GM13976 (cell line): ENCODE measurements at regions not wholly inside any gene's neighbourhood (a gene's known extent, or its start where the extent isn't known, plus 50 kb on each side); places are given as distances from the start of the nearest gene placed in this dataset.

Experiments used
- DNase-seq: peaks from one replicate; pipeline ENCODE4 v3.0.0; 2012; ENCODE audit warnings: low spot score
- in situ Hi-C: fragments of 300-500 bp; cut with MboI; formaldehyde crosslinking; loops from one replicate; pipeline ENCODE4 v1.12.0; 2022; ENCODE audit warnings: low sequenced_read_pairs, mixed read lengths, inconsistent platforms; ENCODE audit not compliant: unreplicated experiment
- TF ChIP-seq, protein P1 (sequence below): IDR thresholded peaks from 2 replicates; pipeline ENCODE4 v1.5.1; 2012; ENCODE audit warnings: borderline replicate concordance, mild to moderate bottlenecking; ENCODE audit not compliant: insufficient read depth; ENCODE audit errors: extremely low read depth, missing control alignments, control extremely low read depth

DNA sequence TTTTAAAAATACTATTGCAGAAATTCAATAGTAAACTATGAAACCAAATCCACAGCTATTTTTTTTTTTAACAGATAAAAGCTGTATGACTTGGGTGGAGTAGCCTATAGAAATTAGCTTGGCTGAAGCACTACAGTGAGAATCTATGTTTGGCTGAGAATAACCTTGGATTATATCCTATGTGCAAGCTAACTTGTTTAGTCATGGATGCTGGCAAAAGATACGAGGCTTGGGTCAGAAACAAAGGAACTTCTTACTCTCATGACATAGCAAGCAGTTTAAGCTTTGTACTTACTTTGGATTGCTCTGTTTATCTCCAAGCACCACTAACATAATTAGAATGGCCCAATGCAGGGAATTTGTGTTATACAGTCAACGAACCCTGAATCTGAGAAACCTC is 119.2 kb upstream of the GRID2 start:
- in situ Hi-C loops, result no loop called here

DNA sequence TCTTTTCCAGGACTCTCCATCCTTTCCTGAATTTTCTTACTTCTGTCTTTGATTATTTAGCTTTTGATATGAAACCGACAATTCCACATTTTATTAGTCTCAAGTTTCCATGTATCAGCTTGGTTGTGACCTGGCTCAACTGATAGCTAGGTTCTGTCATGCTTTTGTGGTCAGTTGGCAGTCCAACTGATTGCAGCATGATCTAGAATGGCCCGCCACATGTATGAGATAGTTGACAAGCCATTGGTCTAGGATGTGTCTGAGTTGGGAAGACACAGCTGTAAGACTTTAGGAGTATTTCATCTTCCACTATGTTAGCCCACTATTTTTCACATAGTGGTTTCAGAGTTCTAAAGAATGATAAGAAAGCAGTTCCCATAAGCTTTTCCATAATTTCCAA is 117.5 kb upstream of the GRID2 start:
- no peak for DNase-seq
- TF ChIP-seq, protein P1, sequence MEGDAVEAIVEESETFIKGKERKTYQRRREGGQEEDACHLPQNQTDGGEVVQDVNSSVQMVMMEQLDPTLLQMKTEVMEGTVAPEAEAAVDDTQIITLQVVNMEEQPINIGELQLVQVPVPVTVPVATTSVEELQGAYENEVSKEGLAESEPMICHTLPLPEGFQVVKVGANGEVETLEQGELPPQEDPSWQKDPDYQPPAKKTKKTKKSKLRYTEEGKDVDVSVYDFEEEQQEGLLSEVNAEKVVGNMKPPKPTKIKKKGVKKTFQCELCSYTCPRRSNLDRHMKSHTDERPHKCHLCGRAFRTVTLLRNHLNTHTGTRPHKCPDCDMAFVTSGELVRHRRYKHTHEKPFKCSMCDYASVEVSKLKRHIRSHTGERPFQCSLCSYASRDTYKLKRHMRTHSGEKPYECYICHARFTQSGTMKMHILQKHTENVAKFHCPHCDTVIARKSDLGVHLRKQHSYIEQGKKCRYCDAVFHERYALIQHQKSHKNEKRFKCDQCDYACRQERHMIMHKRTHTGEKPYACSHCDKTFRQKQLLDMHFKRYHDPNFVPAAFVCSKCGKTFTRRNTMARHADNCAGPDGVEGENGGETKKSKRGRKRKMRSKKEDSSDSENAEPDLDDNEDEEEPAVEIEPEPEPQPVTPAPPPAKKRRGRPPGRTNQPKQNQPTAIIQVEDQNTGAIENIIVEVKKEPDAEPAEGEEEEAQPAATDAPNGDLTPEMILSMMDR, result no peak
- in situ Hi-C loops, result no loop called here

More for the DNA sequence above, 119.2 kb upstream of the GRID2 start:
- no peak for DNase-seq
- TF ChIP-seq, protein P1, result no peak

DNA sequence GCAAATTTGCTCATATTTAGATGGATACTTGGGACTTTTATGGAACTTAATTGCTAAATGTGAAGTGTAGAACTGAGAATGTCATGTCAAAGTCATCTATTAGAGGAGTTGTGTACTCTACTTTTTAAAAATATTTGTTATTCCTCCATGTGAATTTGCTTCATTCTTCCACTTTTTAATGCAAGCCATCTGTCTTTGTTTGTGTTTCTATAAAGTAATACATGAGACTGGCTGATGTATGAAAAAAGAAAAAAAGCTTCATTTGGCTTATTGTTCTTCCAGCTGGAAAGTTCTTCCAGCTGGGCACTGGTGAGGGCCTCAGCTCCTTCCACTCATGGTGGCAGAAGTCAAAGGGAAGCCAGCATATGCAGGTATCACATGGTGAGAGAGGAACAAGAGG is 114.6 kb upstream of the GRID2 start:
- TF ChIP-seq, protein P1, result no peak
- DNase-seq, result no peak
- in situ Hi-C loops, result no loop called here

DNA sequence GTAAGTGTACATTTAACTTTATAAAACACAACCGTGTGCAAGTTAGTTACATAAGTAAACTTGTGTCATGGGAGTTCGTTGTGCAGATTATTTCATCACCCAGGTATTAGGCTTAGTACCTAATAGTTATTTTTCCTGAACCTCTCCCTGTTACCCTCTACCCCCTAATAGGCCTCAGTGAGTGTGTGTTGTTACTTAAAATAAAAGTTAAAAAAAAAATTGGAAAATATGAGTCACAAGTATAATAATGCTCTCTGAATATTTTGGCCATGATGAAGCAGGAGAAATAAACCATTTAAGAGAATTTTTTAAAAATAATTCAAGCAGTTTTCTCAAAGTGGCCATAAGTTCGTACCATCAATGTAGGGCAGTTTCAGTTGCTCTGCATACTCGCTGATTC is 105.1 kb upstream of the GRID2 start:
- TF ChIP-seq, protein P1, result no peak
- no peak for DNase-seq
- in situ Hi-C loops, result no loop called here

DNA sequence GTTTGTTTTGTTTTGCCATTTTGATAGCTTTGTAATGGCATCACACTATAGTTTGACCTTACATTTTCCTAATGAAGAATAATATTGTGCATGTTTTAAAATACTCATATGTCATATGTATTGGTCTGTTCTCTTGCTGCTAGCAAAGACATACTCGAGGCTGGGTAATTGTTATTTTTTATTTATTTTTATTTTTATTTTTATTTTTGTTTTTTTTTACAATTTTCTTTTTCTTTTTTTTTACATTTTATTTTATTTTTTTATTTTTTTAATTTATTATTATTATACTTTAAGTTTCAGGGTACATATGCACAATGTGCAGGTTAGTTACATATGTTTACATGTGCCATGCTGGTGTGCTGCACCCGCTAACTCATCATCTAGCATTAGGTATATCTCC is 104.6 kb upstream of the GRID2 start:
- TF ChIP-seq, protein P1, result no peak
- no peak for DNase-seq
- in situ Hi-C loops, result no loop called here

DNA sequence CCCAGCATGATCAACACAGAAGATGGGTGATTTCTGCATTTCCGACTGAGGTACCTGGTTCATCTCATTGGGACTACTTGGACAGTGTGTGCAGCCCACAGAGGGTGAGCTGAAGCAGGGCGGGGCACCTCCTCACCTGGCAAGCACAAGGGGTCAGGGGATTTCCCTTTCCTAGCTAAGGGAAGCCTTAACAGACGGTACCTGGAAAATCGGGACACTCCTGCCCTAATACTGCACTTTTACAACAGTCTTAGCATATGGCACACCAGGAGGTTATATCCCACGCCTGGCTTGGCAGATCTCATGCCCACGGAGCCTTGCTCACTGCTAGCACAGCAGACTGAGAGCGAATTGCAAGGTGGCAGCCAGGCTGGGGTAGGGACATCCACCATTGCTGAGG is 92.9 kb upstream of the GRID2 start:
- TF ChIP-seq, protein P1, result no peak
- no peak for DNase-seq
- in situ Hi-C loops, result no loop called here

DNA sequence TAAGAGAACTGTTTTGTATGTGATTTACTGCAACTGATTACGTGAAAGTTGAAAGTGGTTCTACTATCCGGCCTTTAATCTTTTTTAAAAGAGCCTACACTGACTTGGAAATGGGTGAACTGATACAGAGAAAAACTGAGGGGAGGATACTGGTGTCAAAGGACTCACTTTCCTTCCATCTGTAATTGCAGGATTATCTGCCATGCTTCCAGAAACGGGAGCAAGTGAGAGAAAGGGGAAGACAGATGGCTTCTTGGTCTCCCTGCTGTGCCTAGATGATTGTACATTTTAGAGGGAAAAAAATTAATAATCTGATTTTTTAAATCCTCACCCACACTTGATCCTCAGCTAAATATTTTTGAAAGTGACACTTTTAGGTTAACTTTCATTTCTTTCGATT is 88.3 kb upstream of the GRID2 start:
- TF ChIP-seq, protein P1, result no peak
- DNase-seq, result no peak
- in situ Hi-C loops, result no loop called here
